Heart left ventricle (tissue), 13 donors: ENCODE measurements at regions not wholly inside any gene's neighbourhood (a gene's known extent, or its start where the extent isn't known, plus 50 kb on each side); places are given as distances from the start of the nearest gene placed in this dataset.

Source experiments
- POLR2A ChIP-seq, 2 donors: fragments of 450-650 bp; IDR thresholded peaks; one replicate each; pipeline ENCODE4 v1.6.1; 2017; ENCODE audit warnings: antibody characterized with exemption in 2 of 2, mild to moderate bottlenecking in 2 of 2, moderate library complexity in 2 of 2
- TF ChIP-seq, protein P1 (sequence below), 12 donors: fragments of 200-600 bp; sonication (generic) in 4 of 12; IDR thresholded peaks; one replicate each; pipeline versions ENCODE4 v1.5.0 to v1.8.0; 2018 to 2022; ENCODE audit warnings: antibody characterized with exemption in 12 of 12, mild to moderate bottlenecking in 5 of 12
- donor health status: ischemic (EF 13 %, LVEDD 7.1; RV severe dilation, severe dysfunction).
- donor health status: DM: no; HTN: yes; CAD: no.
- donor health status: DM: no; HTN: no; CAD: no.
- donor health status: ischemic (EF 25% LVEDD 6.9; RV normal size, moderate dysfunction).
- donor health status: ischemic (EF 25% LVEDD 5.7; RV mildly dilated, moderate dysfunction).
- donor health status: ischemic (EF 35%, LVEDD 5.7; RV mildly dilated, moderate dysfunction).
- donor health status: nonischemic (EF 11% LVEDD 7.7; RV severe dilation, severe dysfunction).
- donor health status: DM: yes; HTN: yes; CAD: no.
- donor health status: PGD.
- donor health status: ischemic (EF 29% LVEDD 5.4; RV normal size, mild dysfunction).
- donor health status: nonischemic (EF 23%, LVEDD 6.1; RV moderate dilation, normal function).

DNA sequence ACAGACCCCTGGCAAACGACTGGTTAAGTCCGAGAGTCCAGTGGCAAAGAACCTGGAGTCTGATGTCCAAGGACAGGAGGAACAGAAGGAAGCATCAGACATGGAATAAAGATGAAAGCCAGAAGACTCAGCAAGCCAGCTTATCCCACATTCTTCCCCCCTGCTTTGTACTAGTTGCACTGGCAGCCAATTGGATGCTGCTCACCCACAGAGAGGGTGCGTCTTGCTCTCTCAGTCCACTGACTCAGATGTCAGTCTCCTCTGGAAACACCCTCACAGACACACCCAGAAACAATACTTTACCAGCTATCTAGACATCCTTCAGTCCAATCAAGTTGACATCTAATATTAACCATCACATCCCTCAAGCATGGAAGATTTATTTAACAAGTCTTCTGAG, 1265.8 kb upstream of the CNTN5 start:
- TF ChIP-seq, protein P1, sequence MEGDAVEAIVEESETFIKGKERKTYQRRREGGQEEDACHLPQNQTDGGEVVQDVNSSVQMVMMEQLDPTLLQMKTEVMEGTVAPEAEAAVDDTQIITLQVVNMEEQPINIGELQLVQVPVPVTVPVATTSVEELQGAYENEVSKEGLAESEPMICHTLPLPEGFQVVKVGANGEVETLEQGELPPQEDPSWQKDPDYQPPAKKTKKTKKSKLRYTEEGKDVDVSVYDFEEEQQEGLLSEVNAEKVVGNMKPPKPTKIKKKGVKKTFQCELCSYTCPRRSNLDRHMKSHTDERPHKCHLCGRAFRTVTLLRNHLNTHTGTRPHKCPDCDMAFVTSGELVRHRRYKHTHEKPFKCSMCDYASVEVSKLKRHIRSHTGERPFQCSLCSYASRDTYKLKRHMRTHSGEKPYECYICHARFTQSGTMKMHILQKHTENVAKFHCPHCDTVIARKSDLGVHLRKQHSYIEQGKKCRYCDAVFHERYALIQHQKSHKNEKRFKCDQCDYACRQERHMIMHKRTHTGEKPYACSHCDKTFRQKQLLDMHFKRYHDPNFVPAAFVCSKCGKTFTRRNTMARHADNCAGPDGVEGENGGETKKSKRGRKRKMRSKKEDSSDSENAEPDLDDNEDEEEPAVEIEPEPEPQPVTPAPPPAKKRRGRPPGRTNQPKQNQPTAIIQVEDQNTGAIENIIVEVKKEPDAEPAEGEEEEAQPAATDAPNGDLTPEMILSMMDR (IDR thresholded peaks at IDR 0.05): no peak
- TF ChIP-seq POLR2A (IDR thresholded peaks at IDR 0.05): no peak
